ENCODE measurements at regions not wholly inside any gene's neighbourhood (a gene's known extent, or its start where the extent isn't known, plus 50 kb on each side); places are given as distances from the start of the nearest gene placed in this dataset.

GRCh38 chr12:59142183-59142790 lies 222.0 kb upstream of the LRIG3 start:
- TF ChIP-seq POLR2A (IDR thresholded peaks at IDR 0.05) (no peak), CTCF (IDR thresholded peaks at IDR 0.05) (no peak)
